ENCODE measurements at regions not wholly inside any gene's neighbourhood (a gene's known extent, or its start where the extent isn't known, plus 50 kb on each side); places are given as distances from the start of the nearest gene placed in this dataset.

GRCh38 chr10:113356794-113357680, 195.8 kb upstream of the HABP2 start:
- H3K27me3 ChIP-seq (ENCODE audit: control insufficient read depth, insufficient read depth, low read length), result no peaks in the 10 kb centered on the region
- no peaks in the 10 kb centered on the region for H3K9me3 ChIP-seq (ENCODE audit: control insufficient read depth, insufficient read depth, low read depth, low read length)
- no peaks in the 10 kb centered on the region for H3K36me3 ChIP-seq (ENCODE audit: control insufficient read depth, insufficient read depth, low read length)
- H4K20me1 ChIP-seq (ENCODE audit: control insufficient read depth, extremely low read depth, insufficient read depth, low read length), result no peaks in the 10 kb centered on the region
- no peak overlapping the region for H3K4me2 ChIP-seq (ENCODE audit: extremely low read depth, insufficient read depth, low read length)
- no peak overlapping the region for H3K4me3 ChIP-seq (replicated peaks in 1 of 4; ENCODE audit: control extremely low read depth in 1 of 4, insufficient read depth in 1 of 4, low read depth in 3 of 4, low read length in 4 of 4)
- H3K4me1 ChIP-seq (ENCODE audit: control insufficient read depth, extremely low read depth, insufficient read depth, low read length), result no peaks in the 10 kb centered on the region
- H3K9ac ChIP-seq (ENCODE audit: insufficient read depth, low read length), result no peak overlapping the region
- DNase-seq (ENCODE audit: low read depth in 2 of 2), result no peak
- TF ChIP-seq CTCF (conservative IDR thresholded peaks at IDR 0.05 in 1 of 2, IDR thresholded peaks at IDR 0.05 in 1 of 2; ENCODE audit: low read depth in 1 of 2, low read length in 2 of 2) (no peak), EZH2 (IDR thresholded peaks at IDR 0.05; ENCODE audit: low read length, missing control alignments) (no peak)
- no peaks in the 10 kb centered on the region for H3K79me2 ChIP-seq (ENCODE audit: control insufficient read depth, insufficient read depth, low read length)
- H2AFZ ChIP-seq (ENCODE audit: low read length), result no peak overlapping the region
- H3K27ac ChIP-seq (ENCODE audit: insufficient read depth, low read length), result no peak overlapping the region

GRCh38 chr10:113357681-113358300, 195.1 kb upstream of the HABP2 start:
- no peak for DNase-seq (ENCODE audit: low read depth in 2 of 2)

More at GRCh38 chr10:113357681-113358300, 195.1 kb upstream of the HABP2 start:
- no peak overlapping the region for H3K4me3 ChIP-seq (replicated peaks in 1 of 4; ENCODE audit: control extremely low read depth in 1 of 4, insufficient read depth in 1 of 4, low read depth in 3 of 4, low read length in 4 of 4)
- H3K9me3 ChIP-seq (ENCODE audit: control insufficient read depth, insufficient read depth, low read depth, low read length), result no peaks in the 10 kb centered on the region
- no peak overlapping the region for H3K9ac ChIP-seq (ENCODE audit: insufficient read depth, low read length)
- no peaks in the 10 kb centered on the region for H3K79me2 ChIP-seq (ENCODE audit: control insufficient read depth, insufficient read depth, low read length)
- H3K4me2 ChIP-seq (ENCODE audit: extremely low read depth, insufficient read depth, low read length), result no peak overlapping the region
- H4K20me1 ChIP-seq (ENCODE audit: control insufficient read depth, extremely low read depth, insufficient read depth, low read length), result no peaks in the 10 kb centered on the region
- no peaks in the 10 kb centered on the region for H3K27me3 ChIP-seq (ENCODE audit: control insufficient read depth, insufficient read depth, low read length)
- no peak overlapping the region for H3K27ac ChIP-seq (ENCODE audit: insufficient read depth, low read length)
- H2AFZ ChIP-seq (ENCODE audit: low read length), result no peak overlapping the region
- no peaks in the 10 kb centered on the region for H3K4me1 ChIP-seq (ENCODE audit: control insufficient read depth, extremely low read depth, insufficient read depth, low read length)
- no peaks in the 10 kb centered on the region for H3K36me3 ChIP-seq (ENCODE audit: control insufficient read depth, insufficient read depth, low read length)
- no peak for TF ChIP-seq EZH2 (IDR thresholded peaks at IDR 0.05; ENCODE audit: low read length, missing control alignments)
- no peak for TF ChIP-seq CTCF (conservative IDR thresholded peaks at IDR 0.05 in 1 of 2, IDR thresholded peaks at IDR 0.05 in 1 of 2; ENCODE audit: low read depth in 1 of 2, low read length in 2 of 2)

All from fibroblast of lung (primary cell).